ENCODE measurements at regions not wholly inside any gene's neighbourhood (a gene's known extent, or its start where the extent isn't known, plus 50 kb on each side); places are given as distances from the start of the nearest gene placed in this dataset.

DNA sequence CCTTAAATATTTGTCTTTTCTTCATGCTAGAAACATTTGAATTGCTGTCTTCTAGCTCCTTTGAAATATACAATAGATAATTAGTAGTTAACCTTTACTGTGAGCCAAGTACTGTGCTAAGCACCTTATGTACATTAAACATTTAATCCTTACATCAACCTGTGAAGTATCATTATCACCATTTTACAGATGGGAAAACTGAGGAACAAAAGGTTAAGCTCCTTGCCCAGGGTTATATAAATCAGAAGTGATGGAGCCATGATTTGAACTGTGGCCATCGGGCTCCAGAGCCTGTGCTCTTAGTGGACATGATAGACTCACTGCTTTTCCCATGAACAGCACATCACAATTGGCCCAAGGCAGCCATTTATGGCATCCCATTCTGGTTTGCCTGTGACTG, 140.9 kb downstream of the UNC5CL start:
- no peak for TF ChIP-seq CTCF (IDR thresholded peaks at IDR 0.05; ENCODE audit: low read length)
- no peak for TF ChIP-seq EZH2 (IDR thresholded peaks at IDR 0.05; ENCODE audit: borderline replicate concordance, low read length)
